CD14-positive monocyte (primary cell): ENCODE measurements at regions not wholly inside any gene's neighbourhood (a gene's known extent, or its start where the extent isn't known, plus 50 kb on each side); places are given as distances from the start of the nearest gene placed in this dataset.

ENCODE experiments used
- DNase-seq, 3 donors: peaks; one replicate each; pipeline ENCODE4 v3.0.0-alpha.2; 2011 to 2022
- H2AFZ ChIP-seq: 2 replicates; pipeline ENCODE4 v1.6.0; 2012; ENCODE audit warnings: mild to moderate bottlenecking, low read depth, low read length, inconsistent platforms; ENCODE audit not compliant: insufficient read depth, poor library complexity, severe bottlenecking
- H3K27ac ChIP-seq, 2 donors: 1 replicate in 1 of 2; 2 replicates in 1 of 2; pipeline ENCODE4 v1.5.1; 2012 to 2013; ENCODE audit warnings: low read length in 2 of 2, control low read depth in 1 of 2, inconsistent platforms in 1 of 2, low read depth in 1 of 2, mild to moderate bottlenecking in 1 of 2
- H3K27me3 ChIP-seq, 2 donors: one replicate each; pipeline versions ENCODE4 v1.6.0 to v1.6.1; 2011 to 2013; ENCODE audit warnings: low read length in 2 of 2; ENCODE audit not compliant: control insufficient read depth in 2 of 2, insufficient read depth in 2 of 2
- H3K36me3 ChIP-seq, 2 donors: replicated peaks in 1 of 2; 1 replicate in 1 of 2; 2 replicates in 1 of 2; pipeline versions ENCODE4 v1.5.1 to v1.6.1; 2012 to 2013; ENCODE audit warnings: low read length in 2 of 2, control low read depth in 1 of 2, inconsistent platforms in 1 of 2, mild to moderate bottlenecking in 1 of 2; ENCODE audit not compliant: insufficient read depth in 2 of 2, control insufficient read depth in 1 of 2
- H3K4me1 ChIP-seq, 2 donors: 1 replicate in 1 of 2; 2 replicates in 1 of 2; pipeline versions ENCODE4 v1.5.1 to v1.6.1; 2012 to 2013; ENCODE audit warnings: low read length in 2 of 2, control low read depth in 1 of 2, inconsistent platforms in 1 of 2, mild to moderate bottlenecking in 1 of 2, moderate library complexity in 1 of 2; ENCODE audit not compliant: insufficient read depth in 2 of 2, control insufficient read depth in 1 of 2
- H3K4me2 ChIP-seq: replicated peaks from 2 replicates; pipeline ENCODE3; 2012; ENCODE audit warnings: low read length, moderate library complexity, mild to moderate bottlenecking; ENCODE audit not compliant: poor library complexity, severe bottlenecking; ENCODE audit errors: extremely low read depth
- H3K4me3 ChIP-seq, 3 experiments: fragments of 200-600 bp in 1 of 3; sonication (generic) in 1 of 3; replicated peaks in 1 of 3; 1 replicate in 2 of 3; 2 replicates in 1 of 3; pipeline ENCODE4 v1.5.1; 2011 to 2013; ENCODE audit warnings: low read length in 3 of 3, mild to moderate bottlenecking in 3 of 3, control low read depth in 2 of 3, low read depth in 2 of 3, inconsistent platforms in 1 of 3, moderate library complexity in 1 of 3
- H3K79me2 ChIP-seq: 2 replicates; pipeline ENCODE4 v1.6.0; 2012; ENCODE audit warnings: mild to moderate bottlenecking, control low read depth, inconsistent platforms, low read length, moderate library complexity; ENCODE audit not compliant: insufficient read depth
- H3K9ac ChIP-seq: 2 replicates; pipeline ENCODE4 v1.6.0; 2017; ENCODE audit warnings: low read length, mild to moderate bottlenecking; ENCODE audit not compliant: insufficient read depth, poor library complexity, severe bottlenecking
- H3K9me3 ChIP-seq, 2 donors: replicated peaks in 1 of 2; 1 replicate in 1 of 2; 2 replicates in 1 of 2; pipeline versions ENCODE4 v1.5.1 to v1.6.1; 2012 to 2013; ENCODE audit warnings: low read length in 2 of 2, control low read depth in 1 of 2; ENCODE audit not compliant: control insufficient read depth in 1 of 2, insufficient read depth in 1 of 2
- H4K20me1 ChIP-seq: 2 replicates; pipeline ENCODE4 v1.6.0; 2012; ENCODE audit warnings: mild to moderate bottlenecking, low read length, control low read depth, moderate library complexity; ENCODE audit not compliant: insufficient read depth
- H3K27ac Mint-ChIP-seq, 7 donors: one replicate each; pipeline ENCODE4 v1.8.0; 2020; ENCODE audit warnings: mild to moderate bottlenecking in 7 of 7, mixed read lengths in 7 of 7, moderate library complexity in 6 of 7, inconsistent platforms in 2 of 7
- H3K27me3 Mint-ChIP-seq, 3 donors: one replicate each; pipeline ENCODE4 v1.8.0; 2021 to 2022; ENCODE audit warnings: low read depth in 3 of 3, mild to moderate bottlenecking in 3 of 3, mixed read lengths in 3 of 3, moderate library complexity in 3 of 3, inconsistent platforms in 1 of 3
- H3K36me3 Mint-ChIP-seq, 2 donors: one replicate each; pipeline ENCODE4 v1.8.0; 2020; ENCODE audit warnings: mixed read lengths in 2 of 2, inconsistent platforms in 1 of 2, mild to moderate bottlenecking in 1 of 2
- H3K4me1 Mint-ChIP-seq: one replicate; pipeline ENCODE4 v1.8.0; 2020; ENCODE audit warnings: mild to moderate bottlenecking, mixed read lengths
- H3K4me3 Mint-ChIP-seq, 2 donors: one replicate each; pipeline ENCODE4 v1.8.0; 2020; ENCODE audit warnings: mild to moderate bottlenecking in 2 of 2, mixed read lengths in 2 of 2, moderate library complexity in 1 of 2
- H3K9me3 Mint-ChIP-seq, 7 donors: one replicate each; pipeline ENCODE4 v1.8.0; 2020 to 2022; ENCODE audit warnings: mixed read lengths in 7 of 7, mild to moderate bottlenecking in 6 of 7, moderate library complexity in 6 of 7, inconsistent platforms in 2 of 7
- WGBS: methylation state at CpG from one replicate; pipeline ENCODE4 v1.1.5; 2013; ENCODE audit warnings: missing lambda C conversion rate; ENCODE audit not compliant: insufficient coverage; 5-methylcytosine and 5-hydroxymethylcytosine counted together
- intact Hi-C, 2 donors: fragments of 100-400 bp; cut with micrococcal nuclease; formaldehyde crosslinking; loops; one replicate each; pipeline versions ENCODE4 v1.15.0 to v1.15.1; 2023
- TF ChIP-seq, protein P1 (sequence below): fragments of 200-600 bp; IDR thresholded peaks from one replicate; pipeline ENCODE4 v1.8.0; 2022; ENCODE audit warnings: antibody characterized with exemption, mild to moderate bottlenecking

DNA sequence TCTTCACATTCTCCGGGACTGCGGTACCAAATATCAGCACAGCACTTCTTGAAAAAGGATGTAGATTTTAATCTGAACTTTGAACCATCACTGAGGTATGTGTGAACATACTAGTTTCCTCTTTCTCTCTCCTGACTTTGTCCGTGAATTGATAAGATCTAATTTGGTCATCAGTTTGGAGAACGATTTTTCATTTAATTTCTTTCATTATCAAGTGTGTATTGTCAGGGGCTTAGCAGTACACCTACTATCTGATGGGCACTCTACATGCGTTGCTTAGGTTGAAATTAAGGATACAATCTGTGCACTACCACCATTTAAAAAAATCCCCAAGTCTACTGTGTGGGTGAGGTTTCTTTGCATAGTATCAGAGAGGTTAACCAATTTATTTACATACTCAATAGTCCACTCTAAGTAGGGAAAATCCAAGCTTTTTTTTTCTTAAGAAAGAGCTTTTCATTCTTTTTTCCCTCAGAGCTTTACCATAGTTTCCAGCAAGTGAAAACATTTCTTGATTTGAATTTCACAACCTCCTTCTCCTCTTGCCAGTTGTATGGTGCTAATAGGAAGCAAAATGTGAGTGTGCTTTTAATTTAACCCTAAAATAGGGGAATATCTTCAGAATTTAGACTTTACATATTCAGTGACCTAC is 105.4 kb upstream of the ESR1 start:
- intact Hi-C loops: no loop called here
- Mint-ChIP-seq H3K27ac (no peak overlapping the region), H3K4me3 (no peak overlapping the region), H3K4me1 (no peaks in the 10 kb centered on the region), H3K27me3 (peaks cover 0 to 1% (median 1%) of the 10 kb centered on the region in 3 donors), H3K36me3 (peaks cover 0 to 3% of the 10 kb centered on the region in 2 donors), H3K9me3 (peaks cover 0 to 2% (median 0%) of the 10 kb centered on the region in 7 donors)
- no peaks in the 10 kb centered on the region for H3K36me3 ChIP-seq
- H3K27ac ChIP-seq: no peak overlapping the region
- H4K20me1 ChIP-seq: no peaks in the 10 kb centered on the region
- no peaks in the 10 kb centered on the region for H3K4me1 ChIP-seq
- H3K9ac ChIP-seq: no peak overlapping the region
- DNase-seq: no peak
- H3K4me3 ChIP-seq: no peak overlapping the region
- no peaks in the 10 kb centered on the region for H3K27me3 ChIP-seq
- H3K4me2 ChIP-seq: no peak overlapping the region
- no peaks in the 10 kb centered on the region for H3K9me3 ChIP-seq
- TF ChIP-seq, protein P1, sequence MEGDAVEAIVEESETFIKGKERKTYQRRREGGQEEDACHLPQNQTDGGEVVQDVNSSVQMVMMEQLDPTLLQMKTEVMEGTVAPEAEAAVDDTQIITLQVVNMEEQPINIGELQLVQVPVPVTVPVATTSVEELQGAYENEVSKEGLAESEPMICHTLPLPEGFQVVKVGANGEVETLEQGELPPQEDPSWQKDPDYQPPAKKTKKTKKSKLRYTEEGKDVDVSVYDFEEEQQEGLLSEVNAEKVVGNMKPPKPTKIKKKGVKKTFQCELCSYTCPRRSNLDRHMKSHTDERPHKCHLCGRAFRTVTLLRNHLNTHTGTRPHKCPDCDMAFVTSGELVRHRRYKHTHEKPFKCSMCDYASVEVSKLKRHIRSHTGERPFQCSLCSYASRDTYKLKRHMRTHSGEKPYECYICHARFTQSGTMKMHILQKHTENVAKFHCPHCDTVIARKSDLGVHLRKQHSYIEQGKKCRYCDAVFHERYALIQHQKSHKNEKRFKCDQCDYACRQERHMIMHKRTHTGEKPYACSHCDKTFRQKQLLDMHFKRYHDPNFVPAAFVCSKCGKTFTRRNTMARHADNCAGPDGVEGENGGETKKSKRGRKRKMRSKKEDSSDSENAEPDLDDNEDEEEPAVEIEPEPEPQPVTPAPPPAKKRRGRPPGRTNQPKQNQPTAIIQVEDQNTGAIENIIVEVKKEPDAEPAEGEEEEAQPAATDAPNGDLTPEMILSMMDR: no peak
- no peaks in the 10 kb centered on the region for H3K79me2 ChIP-seq
- no CpG with 5 or more reads among the region's 5 CpGs for WGBS
- H2AFZ ChIP-seq: no peak overlapping the region

DNA sequence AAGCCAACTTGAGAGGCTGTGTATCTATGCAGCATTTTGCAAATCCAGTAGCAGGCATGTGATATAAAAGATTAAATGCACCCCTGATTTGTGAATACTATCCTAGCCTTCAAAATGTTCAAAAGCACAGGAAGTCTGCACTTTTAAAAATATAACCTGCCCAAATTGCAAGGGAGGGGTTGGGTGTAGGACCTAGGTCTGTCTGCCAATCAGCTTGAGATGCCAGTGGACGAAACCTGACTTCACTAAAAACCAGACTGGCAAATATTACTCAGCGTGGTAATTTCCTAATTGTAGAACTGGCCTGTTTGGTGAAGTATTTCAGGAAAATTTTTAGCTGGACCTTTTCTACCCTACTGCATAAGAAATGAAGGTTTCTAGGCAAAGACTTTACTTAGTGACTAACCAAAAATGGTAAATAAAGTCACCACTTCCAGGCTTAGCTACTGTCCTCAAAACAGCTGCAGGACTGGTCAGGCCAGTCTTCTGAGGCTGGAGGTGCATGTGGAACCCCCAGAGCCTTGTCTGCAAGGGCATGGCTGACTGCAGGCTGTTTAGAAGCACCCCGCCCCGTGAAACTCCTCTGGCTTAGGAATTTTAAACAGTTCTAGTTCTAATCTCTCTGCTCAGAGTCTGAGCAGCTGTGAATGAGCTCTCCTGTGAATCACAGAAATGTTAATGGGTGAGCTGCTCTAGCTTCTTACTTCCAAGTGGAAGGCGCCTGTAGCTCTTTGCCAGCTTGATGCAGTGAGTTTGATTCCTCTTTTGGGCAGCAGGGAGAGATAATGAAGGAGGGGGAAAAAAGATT is 104.4 kb upstream of the ESR1 start:
- Histone ChIP-seq H3K36me3 (no peaks in the 10 kb centered on the region), H3K27me3 (no peaks in the 10 kb centered on the region), H3K4me1 (no peaks in the 10 kb centered on the region), H3K27ac (no peak overlapping the region), H3K9ac (no peak overlapping the region), H3K79me2 (no peaks in the 10 kb centered on the region), H4K20me1 (no peaks in the 10 kb centered on the region), H3K4me2 (no peak overlapping the region), H3K4me3 (no peak overlapping the region), H3K9me3 (no peaks in the 10 kb centered on the region), H2AFZ (no peak overlapping the region)
- WGBS: 100% methylated on average over 1 of the region's 5 CpGs
- peaks cover 0 to 1% (median 1%) of the 10 kb centered on the region in 3 donors for H3K27me3 Mint-ChIP-seq
- H3K36me3 Mint-ChIP-seq: peaks cover 0 to 3% of the 10 kb centered on the region in 2 donors
- no peak for DNase-seq
- H3K27ac Mint-ChIP-seq: no peak overlapping the region
- H3K4me1 Mint-ChIP-seq: no peaks in the 10 kb centered on the region
- intact Hi-C loops: no loop called here
- no peak overlapping the region for H3K4me3 Mint-ChIP-seq
- TF ChIP-seq, protein P1: no peak
- peaks cover 0 to 2% (median 0%) of the 10 kb centered on the region in 7 donors for H3K9me3 Mint-ChIP-seq
